ENCODE measurements at regions not wholly inside any gene's neighbourhood (a gene's known extent, or its start where the extent isn't known, plus 50 kb on each side); places are given as distances from the start of the nearest gene placed in this dataset.
A peak's percentile ranks its signal among the peaks of the same experiment; 100 is the strongest.

GRCh38 chr10:62653254-62653653 lies 151.3 kb upstream of the ADO start:
- DNase-seq (ENCODE audit: low read depth) = no peak

- no peak for DNase-seq (ENCODE audit: low read depth)
These were observed 149.6 kb upstream of the ADO start for GRCh38 chr10:62654966-62655336.

GRCh38 chr10:62655337-62655994 lies 149.1 kb upstream of the ADO start:
- DNase-seq (ENCODE audit: low read depth) = no peak

GRCh38 chr10:62657244-62657835 lies 147.2 kb upstream of the ADO start:
- no peak for DNase-seq (ENCODE audit: low read depth)

- no peak for DNase-seq (ENCODE audit: low read depth)
These were observed 146.0 kb upstream of the ADO start for GRCh38 chr10:62658516-62658915.

- no peak for DNase-seq (ENCODE audit: low read depth)
These were observed 143.4 kb upstream of the ADO start for GRCh38 chr10:62661143-62661542.

- DNase-seq (ENCODE audit: low read depth) = no peak
These were observed 142.0 kb upstream of the ADO start for GRCh38 chr10:62662486-62662885.

- no peak for DNase-seq (ENCODE audit: low read depth)
These were observed 138.7 kb upstream of the ADO start for GRCh38 chr10:62665771-62666170.

- no peak for DNase-seq (ENCODE audit: low read depth)
These were observed 138.2 kb upstream of the ADO start for GRCh38 chr10:62666275-62666674.

- no peak for DNase-seq (ENCODE audit: low read depth)
These were observed 135.2 kb upstream of the ADO start for GRCh38 chr10:62669341-62669740.

- no peak for DNase-seq (ENCODE audit: low read depth)
These were observed 133.4 kb upstream of the ADO start for GRCh38 chr10:62671104-62671503.

GRCh38 chr10:62681211-62681940 lies 123.1 kb upstream of the ADO start:
- DNase-seq (ENCODE audit: low read depth) = peak; percentile 39

GRCh38 chr10:62684911-62685310 lies 119.6 kb upstream of the ADO start:
- no peak for DNase-seq (ENCODE audit: low read depth)

- DNase-seq (ENCODE audit: low read depth) = peak; percentile 70
These were observed 117.2 kb upstream of the ADO start for GRCh38 chr10:62687230-62687748.

- DNase-seq (ENCODE audit: low read depth) = no peak
These were observed 115.4 kb upstream of the ADO start for GRCh38 chr10:62688971-62689700.

- DNase-seq (ENCODE audit: low read depth) = no peak
These were observed 114.8 kb upstream of the ADO start for GRCh38 chr10:62689712-62690111.

- DNase-seq (ENCODE audit: low read depth) = no peak
These were observed 113.8 kb upstream of the ADO start for GRCh38 chr10:62690703-62691102.

GRCh38 chr10:62691336-62691735 lies 113.2 kb upstream of the ADO start:
- no peak for DNase-seq (ENCODE audit: low read depth)

- DNase-seq (ENCODE audit: low read depth) = no peak
These were observed 112.4 kb upstream of the ADO start for GRCh38 chr10:62692085-62692484.

- DNase-seq (ENCODE audit: low read depth) = no peak
These were observed 111.2 kb upstream of the ADO start for GRCh38 chr10:62693306-62693705.

GRCh38 chr10:62694537-62695126 lies 109.9 kb upstream of the ADO start:
- no peak for DNase-seq (ENCODE audit: low read depth)

GRCh38 chr10:62696798-62697197 lies 107.7 kb upstream of the ADO start:
- DNase-seq (ENCODE audit: low read depth) = peak; percentile 15

All from LHCN-M2 (cell line).